ENCODE measurements at regions not wholly inside any gene's neighbourhood (a gene's known extent, or its start where the extent isn't known, plus 50 kb on each side); places are given as distances from the start of the nearest gene placed in this dataset.
A peak's percentile ranks its signal among the peaks of the same experiment; 100 is the strongest.

GRCh38 chrX:79080141-79080540, 64.3 kb upstream of the GPR174 start:
- H3K4me1 ChIP-seq (ENCODE audit: control insufficient read depth in 4 of 4, insufficient read depth in 4 of 4, low read length in 3 of 4) = no peaks in the 10 kb centered on the region
- no peaks in the 10 kb centered on the region for H3K9me3 ChIP-seq (ENCODE audit: control insufficient read depth in 4 of 4, low read length in 3 of 4)
- H3K9ac ChIP-seq (ENCODE audit: low read depth in 1 of 2, low read length in 2 of 2) = no peak overlapping the region
- no peak overlapping the region for H3K4me3 ChIP-seq (ENCODE audit: low read depth in 1 of 3, low read length in 3 of 3)
- no peak overlapping the region for H3K27ac ChIP-seq (ENCODE audit: low read depth in 1 of 2, low read length in 2 of 2)
- no peaks in the 10 kb centered on the region for H3K36me3 ChIP-seq (ENCODE audit: control insufficient read depth in 4 of 4, insufficient read depth in 3 of 4, low read depth in 1 of 4, low read length in 3 of 4)
- no peak for DNase-seq (ENCODE audit: low spot score)
- H3K27me3 ChIP-seq (ENCODE audit: control insufficient read depth in 4 of 4, insufficient read depth in 4 of 4, low read length in 3 of 4) = peaks cover 0 to 3% (median 0%) of the 10 kb centered on the region in 4 donors
- WGBS = 82% methylated on average over 2 of the region's 2 CpGs
- TF ChIP-seq ATF3 (IDR thresholded peaks at IDR 0.05) (no peak), GABPA (IDR thresholded peaks at IDR 0.05 in 1 of 2, conservative IDR thresholded peaks at IDR 0.05 in 1 of 2) (no peak), RXRA (IDR thresholded peaks at IDR 0.05) (no peak), HNF4A (conservative IDR thresholded peaks at IDR 0.05) (no peak), MAX (IDR thresholded peaks at IDR 0.05) (no peak), EGR1 (IDR thresholded peaks at IDR 0.05; ENCODE audit: low read depth in 2 of 2) (no peak), NR2F2 (IDR thresholded peaks at IDR 0.05) (no peak), CTCF (IDR thresholded peaks at IDR 0.05; ENCODE audit: low read depth, low read length, missing input control) (no peak), HNF4G (IDR thresholded peaks at IDR 0.05) (no peak), FOXA1 (IDR thresholded peaks at IDR 0.05) (no peak), RAD21 (IDR thresholded peaks at IDR 0.05) (no peak), YY1 (IDR thresholded peaks at IDR 0.05) (no peak), SP1 (IDR thresholded peaks at IDR 0.05) (no peak), ZBTB33 (IDR thresholded peaks at IDR 0.05) (no peak)

- Histone ChIP-seq H3K27ac (ENCODE audit: low read depth in 1 of 2, low read length in 2 of 2) (no peak overlapping the region), H3K36me3 (ENCODE audit: control insufficient read depth in 4 of 4, insufficient read depth in 3 of 4, low read depth in 1 of 4, low read length in 3 of 4) (no peaks in the 10 kb centered on the region), H3K4me1 (ENCODE audit: control insufficient read depth in 4 of 4, insufficient read depth in 4 of 4, low read length in 3 of 4) (no peaks in the 10 kb centered on the region), H3K9ac (ENCODE audit: low read depth in 1 of 2, low read length in 2 of 2) (no peak overlapping the region), H3K4me3 (ENCODE audit: low read depth in 1 of 3, low read length in 3 of 3) (no peak overlapping the region), H3K9me3 (ENCODE audit: control insufficient read depth in 4 of 4, low read length in 3 of 4) (no peaks in the 10 kb centered on the region), H3K27me3 (ENCODE audit: control insufficient read depth in 4 of 4, insufficient read depth in 4 of 4, low read length in 3 of 4) (peaks cover 0 to 3% (median 0%) of the 10 kb centered on the region in 4 donors)
- no peak for DNase-seq (ENCODE audit: low spot score)
- 12% methylated on average over 6 of the region's 6 CpGs for WGBS
- no peak for TF ChIP-seq MAX (IDR thresholded peaks at IDR 0.05)
- TF ChIP-seq SP1 (IDR thresholded peaks at IDR 0.05) = no peak
- TF ChIP-seq FOXA2 (IDR thresholded peaks at IDR 0.05) = no peak
- TF ChIP-seq ATF3 (IDR thresholded peaks at IDR 0.05) = no peak
- TF ChIP-seq YY1 (IDR thresholded peaks at IDR 0.05) = no peak
- no peak for TF ChIP-seq FOXA1 (IDR thresholded peaks at IDR 0.05)
- no peak for TF ChIP-seq ZBTB33 (IDR thresholded peaks at IDR 0.05)
- TF ChIP-seq GABPA (IDR thresholded peaks at IDR 0.05 in 1 of 2, conservative IDR thresholded peaks at IDR 0.05 in 1 of 2) = no peak
- TF ChIP-seq RAD21 (IDR thresholded peaks at IDR 0.05) = peak; percentile 73 to 77
- TF ChIP-seq HNF4A (conservative IDR thresholded peaks at IDR 0.05) = no peak
- TF ChIP-seq NR2F2 (IDR thresholded peaks at IDR 0.05) = no peak
- TF ChIP-seq REST (IDR thresholded peaks at IDR 0.05) = no peak
- TF ChIP-seq HNF4G (IDR thresholded peaks at IDR 0.05) = no peak
- TF ChIP-seq TAF1 (conservative IDR thresholded peaks at IDR 0.05) = no peak
- peak; percentile 61 for TF ChIP-seq CTCF (IDR thresholded peaks at IDR 0.05; ENCODE audit: low read depth, low read length, missing input control)
- no peak for TF ChIP-seq RXRA (IDR thresholded peaks at IDR 0.05)
Observed at GRCh38 chrX:79081895-79082512, 62.5 kb upstream of the GPR174 start.
